ENCODE measurements at regions not wholly inside any gene's neighbourhood (a gene's known extent, or its start where the extent isn't known, plus 50 kb on each side); places are given as distances from the start of the nearest gene placed in this dataset.
"Not testable (repeated sequence)": the region's sequence is repeated elsewhere in the genome, so short reads cannot be mapped to it uniquely, and the experiment has no call there.

DNA sequence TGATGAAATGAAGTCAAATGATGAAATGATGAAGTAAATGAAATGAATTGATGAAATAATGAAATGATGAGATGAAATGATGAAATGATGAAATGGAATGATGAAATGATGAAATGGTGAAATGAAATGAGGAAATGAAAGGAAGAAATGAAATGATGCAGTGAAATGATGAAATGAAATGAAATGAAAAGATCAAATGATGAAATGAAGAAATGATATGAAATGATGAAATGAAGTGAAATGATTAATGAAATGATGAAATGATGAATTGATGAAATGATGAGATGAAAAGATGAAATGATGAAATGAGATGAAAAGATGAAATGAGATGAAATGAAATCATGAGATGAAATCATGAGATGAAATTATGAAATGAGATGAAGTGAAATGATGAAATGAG is 139.2 kb upstream of the ERV3-1 start:
- not testable (repeated sequence) for DNase-seq

DNA sequence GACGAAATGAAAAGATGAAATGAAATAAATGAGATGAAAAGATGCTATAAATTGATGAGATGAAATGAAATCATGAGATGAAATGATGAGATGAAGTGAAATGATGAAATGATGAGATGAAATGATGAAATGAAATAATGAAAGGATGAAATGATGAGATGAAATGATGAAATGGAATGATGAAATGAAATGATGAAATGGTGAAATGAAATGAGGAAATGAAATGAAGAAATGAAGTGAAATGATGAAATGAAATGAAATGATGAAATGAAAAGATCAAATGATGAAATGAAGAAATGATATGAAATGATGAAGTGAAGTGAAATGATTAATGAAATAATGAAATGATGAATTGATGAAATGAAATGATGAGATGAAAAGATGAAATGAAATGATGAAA is 138.5 kb upstream of the ERV3-1 start:
- not testable (repeated sequence) for DNase-seq

DNA sequence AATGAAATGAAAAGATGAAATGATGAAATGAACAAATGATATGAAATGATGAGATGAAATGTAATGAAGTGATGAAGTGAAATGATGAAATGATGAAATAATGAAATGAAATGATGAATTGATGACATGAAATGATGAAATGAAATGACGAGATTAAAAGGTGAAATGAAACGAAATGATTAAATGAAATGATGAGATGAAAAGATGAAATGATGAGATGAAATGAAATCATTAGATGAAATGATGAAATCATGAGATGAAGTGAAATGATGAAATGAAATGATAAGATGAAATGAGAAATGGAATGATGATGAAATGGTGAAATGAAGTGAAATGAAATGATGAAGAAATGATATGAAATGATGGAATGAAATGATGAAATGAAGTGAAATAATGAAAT is 138.1 kb upstream of the ERV3-1 start:
- DNase-seq, result not testable (repeated sequence)

DNA sequence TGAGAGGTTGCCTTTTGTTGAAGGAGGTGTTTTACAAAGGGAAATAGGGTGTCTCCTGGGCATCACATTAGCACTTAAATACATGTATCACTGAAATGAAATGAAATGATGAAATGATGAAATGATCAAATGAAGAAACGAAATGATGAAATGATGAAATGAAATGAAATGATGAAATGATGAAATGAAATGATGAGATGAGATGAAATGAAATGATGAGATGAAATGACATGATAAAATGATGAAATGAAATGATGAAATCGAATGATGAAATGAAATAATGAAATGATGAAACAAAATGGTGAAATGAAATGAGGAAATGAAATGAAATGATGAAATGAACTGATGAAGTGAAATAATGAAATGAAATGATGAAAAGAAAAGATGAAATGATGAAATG is 137.6 kb upstream of the ERV3-1 start:
- not testable (repeated sequence) for DNase-seq

DNA sequence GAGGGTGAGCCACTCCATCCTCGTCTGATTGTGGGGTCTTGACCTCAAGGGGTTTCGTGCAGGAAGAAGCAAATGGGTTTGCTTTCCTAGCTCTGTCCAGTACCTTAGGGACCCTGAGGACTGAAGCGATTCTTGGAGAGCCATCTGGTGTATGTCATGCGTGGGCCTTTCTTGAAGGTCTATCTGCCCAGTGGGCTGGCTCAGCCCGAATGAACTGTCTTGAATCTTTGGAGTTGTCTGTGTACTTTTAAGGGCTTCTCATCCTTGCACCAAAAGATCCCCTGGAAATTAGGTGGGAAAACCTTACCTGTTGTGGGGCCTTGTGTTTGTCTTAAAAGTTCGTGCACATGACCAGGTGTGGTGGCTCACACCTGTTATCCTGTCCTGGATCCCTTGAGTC is 135.4 kb upstream of the ERV3-1 start:
- DNase-seq, result not testable (repeated sequence)

DNA sequence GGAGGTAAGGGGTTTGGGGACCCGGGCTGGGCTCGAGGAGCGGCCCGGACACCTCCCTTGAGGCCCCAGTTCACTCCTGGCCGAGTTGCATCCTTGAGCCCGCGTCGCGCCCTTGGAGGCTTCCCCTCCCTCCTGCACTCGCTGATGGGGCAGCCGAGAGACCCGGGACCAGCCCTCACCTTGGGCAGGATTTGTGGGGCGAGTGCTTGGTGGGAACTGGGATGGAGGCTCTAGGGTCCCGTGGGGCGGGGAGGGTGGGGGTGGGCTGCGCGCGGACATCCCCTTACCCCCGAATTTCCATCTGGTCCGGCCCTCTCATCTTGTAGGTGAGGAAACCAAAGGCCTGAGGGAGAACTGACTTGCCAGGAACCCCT is 134.9 kb upstream of the ERV3-1 start:
- DNase-seq, result not testable (repeated sequence)

DNA sequence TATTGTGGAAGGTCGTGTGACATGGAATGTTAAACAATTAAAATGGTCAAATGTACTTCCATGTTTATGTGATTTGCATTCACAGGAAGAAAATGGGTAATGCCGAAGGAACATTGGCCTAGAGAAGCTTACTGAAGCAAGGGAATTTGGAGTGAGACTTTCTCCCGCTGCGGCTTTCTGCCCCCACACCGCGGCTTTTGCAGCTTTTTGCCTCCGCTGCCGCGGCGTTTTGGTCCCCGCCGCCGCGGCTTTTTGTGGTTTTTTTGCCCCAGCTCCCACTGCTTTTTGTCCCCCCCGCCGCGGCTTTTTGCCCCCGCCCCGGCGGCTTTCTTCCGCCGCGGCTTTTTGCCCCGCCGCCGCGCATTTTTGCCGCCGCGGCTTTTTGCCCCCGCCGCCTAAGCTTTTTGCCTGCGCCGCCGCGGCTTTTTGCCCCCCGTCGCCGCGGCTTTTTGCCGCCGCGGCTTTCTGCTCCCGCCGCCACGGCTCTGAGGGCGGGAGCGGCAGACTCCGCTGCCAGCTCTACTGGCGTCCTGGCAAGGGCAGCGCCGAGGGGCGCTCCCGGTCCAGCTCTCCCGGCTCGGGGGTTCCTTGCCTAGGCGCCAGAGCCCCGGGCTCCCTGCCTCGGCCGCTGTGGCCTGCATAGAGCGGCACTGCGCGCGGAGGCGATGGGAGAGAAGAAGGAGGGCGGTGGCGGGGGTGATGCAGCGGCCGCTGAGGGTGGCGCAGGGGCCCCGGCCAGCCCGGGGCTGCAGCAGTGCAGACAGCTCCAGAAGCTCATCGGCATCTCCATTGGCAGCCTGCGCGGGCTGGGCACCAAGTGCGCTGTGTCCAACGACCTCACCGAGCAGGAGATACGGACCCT is 134.3 kb upstream of the ERV3-1 start:
- DNase-seq, result peak; percentile 0

DNA sequence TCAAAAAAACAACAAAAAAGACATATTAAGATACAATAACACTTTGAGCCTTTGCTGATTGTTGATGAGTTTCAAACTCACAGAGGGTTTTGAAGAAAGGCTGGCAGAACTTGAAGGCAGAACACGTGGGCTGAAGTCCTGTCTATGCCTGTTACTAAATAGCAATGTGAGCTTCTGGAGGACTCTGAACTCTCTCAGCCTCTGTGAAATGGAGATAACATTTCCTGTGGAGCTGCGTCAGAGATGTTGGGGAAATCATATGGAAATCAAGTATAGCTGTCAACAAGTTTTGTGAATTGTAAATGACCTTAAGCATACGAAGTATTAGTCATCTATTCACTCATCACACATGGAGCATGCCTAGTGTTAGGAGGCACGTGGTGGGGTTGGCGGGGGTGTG is 130.4 kb upstream of the ERV3-1 start:
- not testable (repeated sequence) for DNase-seq

DNA sequence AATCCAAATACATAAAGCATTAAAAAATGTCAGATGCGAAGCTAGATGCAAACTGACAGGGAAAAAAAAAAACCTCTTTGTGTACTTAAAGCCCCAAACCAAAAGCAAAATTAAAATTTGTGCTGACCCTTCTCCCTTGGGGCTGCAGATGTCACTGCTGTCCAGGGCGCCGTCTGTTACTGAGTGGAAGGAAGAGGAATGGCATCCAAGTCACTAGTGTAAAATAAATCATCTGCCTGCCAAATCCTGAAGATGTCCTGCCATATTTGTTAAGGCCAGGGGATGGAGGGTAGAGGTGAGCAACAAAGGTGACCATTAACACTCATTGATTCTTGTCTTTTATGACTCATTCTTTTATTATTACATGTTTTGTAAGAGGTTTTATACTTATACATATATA is 126.6 kb upstream of the ERV3-1 start:
- not testable (repeated sequence) for DNase-seq

DNA sequence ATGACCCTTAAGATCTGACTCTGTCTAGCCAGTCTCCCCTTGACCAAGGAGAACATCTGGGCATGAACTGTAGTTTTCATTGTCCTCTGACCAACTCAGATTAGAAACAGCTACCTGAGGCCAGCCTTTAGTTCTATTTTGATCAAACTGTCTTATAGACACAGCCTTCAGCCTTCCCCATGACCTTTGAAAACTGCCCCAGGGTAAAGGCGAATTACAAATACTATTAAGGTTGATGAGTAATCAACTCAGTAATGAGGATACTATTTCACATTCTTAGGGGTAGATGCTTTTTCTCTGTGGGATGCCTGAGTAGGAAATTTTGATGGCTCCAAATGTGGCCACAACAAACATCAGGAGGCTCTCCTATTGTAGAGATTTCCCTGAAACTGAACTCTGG is 125.8 kb upstream of the ERV3-1 start:
- DNase-seq, result not testable (repeated sequence)

DNA sequence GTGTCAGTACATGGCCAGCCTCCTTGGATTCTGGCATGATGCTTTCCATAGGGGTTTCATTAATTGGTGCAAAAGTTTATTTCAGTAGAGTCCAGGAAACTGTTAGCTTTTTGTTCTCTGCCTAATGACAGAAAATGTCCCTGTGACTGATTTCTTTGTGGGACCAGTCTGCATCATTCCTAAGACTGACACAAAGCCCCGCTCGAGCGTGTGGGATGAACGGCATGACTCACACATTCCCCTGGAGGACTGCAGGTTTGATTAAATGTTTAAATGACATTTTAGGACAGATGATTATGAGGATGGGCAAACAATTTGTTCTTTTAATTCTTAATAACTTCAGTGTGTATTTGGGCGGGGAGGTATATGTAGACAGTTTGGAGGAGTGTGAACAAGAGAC is 120.9 kb upstream of the ERV3-1 start:
- not testable (repeated sequence) for DNase-seq

DNA sequence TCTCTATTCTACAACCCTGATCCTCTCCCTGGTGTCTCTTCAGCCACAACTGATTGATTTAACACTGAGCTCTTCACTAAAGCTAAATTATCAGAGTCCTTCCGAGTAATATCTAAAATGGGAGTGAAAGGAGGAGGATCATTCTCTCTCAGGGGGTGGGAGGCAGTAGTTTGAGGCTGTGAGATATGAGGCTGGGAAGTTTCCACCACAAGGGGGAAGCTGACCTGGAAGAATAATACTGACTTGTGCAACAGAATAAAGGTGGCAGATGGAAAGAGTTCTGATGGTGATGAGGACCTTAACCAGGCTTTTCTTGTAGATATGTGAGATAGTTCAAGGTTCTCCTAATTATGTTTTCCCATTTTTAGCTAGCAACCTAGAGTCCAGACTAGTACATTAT is 118.1 kb upstream of the ERV3-1 start:
- DNase-seq, result not testable (repeated sequence)

DNA sequence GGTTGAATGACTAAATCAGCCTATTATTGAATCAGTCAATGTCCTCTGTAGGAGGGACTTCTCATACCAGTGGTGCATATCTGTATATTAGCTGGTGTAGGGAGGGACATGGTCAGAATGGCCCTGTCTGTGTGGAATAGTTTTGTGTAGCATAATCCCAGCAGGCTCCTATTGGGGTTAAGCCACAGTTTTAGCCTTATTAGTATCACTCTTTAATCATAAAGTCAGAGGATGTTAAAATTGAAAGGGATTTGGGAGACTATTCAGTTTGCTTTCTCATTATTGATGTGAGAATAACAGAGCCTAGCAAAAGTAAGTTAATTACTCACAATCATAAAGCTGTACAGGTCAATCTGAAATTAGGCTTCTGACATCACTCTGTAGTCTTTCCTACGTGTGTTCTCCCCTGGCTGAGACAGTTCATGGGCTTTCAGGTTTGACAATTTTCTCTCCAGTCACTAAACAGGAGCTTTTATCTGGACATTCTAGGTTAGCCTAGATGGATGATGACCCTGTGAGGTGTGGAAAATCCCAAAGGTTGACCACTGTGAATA is 99.2 kb upstream of the ERV3-1 start:
- DNase-seq, result not testable (repeated sequence)

DNA sequence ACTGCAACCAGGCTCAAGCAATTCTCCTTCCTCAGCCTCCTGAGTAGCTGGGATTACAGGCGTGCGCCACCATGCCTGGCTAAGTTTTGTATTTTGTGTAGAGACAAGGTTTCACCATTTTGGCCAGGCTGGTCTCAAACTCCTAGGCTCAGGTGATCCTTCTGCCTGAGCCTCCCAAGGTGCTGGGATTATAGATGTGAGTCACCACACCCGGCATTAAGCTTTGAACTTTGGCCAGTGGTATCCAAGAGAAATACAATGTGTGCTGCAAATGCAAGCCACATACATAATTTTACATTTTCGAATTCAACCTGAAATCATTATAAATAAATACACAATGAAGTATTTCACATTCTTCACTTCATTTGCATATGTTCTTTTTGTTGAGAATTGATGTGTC is 94.0 kb upstream of the ERV3-1 start:
- not testable (repeated sequence) for DNase-seq

DNA sequence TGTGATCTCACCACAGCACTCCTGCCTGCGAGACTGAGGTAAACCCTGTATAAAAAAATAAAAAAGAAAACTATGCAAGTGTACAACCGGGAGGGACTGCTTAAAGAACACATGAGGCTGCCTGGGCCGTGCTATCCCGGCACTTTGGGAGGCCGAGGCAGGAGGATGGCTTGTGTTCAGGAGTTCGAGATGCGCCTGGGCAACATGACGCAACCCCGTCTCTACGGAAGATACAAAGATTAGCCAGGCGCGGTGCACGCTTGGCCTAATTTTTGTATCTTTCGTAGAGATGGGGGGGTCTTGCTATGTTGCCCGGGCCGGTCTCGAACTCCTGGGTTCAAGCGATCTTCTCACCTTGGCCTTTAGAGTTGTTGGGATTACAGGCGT is 75.2 kb upstream of the ERV3-1 start:
- not testable (repeated sequence) for DNase-seq

DNA sequence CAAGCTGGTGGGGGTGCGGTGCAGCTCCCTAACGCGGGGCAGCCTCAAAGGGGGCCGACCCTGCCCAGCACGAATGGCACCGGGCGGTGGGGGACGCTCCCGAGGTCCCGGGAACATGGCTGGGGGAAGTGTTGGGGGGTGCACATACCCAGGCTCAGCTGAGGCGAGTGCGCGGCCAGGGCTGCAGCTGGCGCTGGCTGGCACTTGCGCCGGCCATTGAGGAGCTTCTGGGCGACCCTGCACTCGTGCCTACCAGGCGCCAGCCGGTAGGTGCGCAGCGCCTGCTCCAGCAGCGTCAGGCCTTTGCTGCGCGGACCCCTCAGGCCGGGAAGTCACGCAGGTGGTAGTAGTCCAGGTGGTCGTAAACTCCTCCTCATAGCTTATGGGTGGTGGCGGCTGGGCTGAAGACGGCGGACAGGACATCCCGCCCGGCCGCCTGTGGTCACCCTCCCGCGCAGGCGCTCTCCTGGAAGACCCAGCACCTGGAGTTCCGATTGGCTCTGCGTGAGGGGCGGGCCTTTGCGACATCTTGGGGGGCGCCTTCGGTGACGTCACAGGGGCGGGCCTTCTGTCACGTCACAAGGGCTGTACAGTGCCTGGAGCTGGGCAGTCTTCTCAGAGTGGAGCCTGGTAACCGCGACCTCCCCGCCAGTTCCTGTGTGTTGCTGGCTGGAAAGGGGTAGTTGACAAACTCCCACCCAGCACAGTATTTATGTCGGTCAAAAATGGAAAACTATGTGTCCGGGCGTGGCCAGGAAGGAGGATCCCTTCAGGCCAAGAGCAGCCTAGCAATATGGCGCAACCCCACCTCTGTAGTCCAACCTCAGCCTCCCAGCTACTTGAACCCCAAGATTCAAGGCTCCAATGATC is 74.5 kb upstream of the ERV3-1 start:
- DNase-seq, result peak; percentile 81

DNA sequence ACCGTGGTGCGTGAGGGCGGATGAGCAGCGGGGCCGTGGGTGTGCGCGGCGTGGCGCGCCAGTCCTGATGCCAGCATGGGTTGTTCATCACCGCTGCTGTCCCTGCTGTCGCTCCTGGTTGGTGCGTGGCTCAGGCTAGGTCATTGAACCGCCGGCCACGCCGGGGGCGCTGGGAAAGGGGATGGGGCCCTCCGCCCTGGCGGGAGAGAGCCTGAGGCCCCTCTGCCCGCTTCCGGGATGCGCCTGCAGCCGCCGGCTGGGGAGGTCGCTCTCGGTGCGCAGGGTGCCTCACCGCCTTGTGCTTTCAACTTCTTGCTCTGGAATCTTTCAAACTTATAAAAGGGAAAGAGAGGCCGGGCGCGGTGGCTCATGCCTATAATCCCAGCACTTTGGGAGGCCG is 68.5 kb upstream of the ERV3-1 start:
- DNase-seq, result not testable (repeated sequence)

DNA sequence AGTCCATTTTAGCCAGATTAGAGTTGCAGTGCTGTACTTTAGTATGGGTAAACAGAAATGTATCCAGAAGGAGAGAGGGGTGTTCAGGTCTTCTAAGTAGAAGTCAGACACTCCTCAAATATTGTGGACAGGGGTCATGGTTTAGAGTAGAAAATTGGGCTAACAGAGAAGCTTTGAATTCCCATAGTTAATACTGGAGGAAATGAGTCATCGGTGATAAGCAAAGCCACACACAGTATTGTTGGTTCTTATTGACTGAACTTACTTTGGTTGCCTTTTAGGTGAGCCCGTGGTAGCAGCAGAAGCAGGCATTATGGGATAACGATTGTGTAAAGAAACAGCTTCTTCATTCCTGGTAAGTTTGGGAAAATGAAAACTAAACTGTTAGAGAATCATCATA is 66.7 kb upstream of the ERV3-1 start:
- DNase-seq, result not testable (repeated sequence)

DNA sequence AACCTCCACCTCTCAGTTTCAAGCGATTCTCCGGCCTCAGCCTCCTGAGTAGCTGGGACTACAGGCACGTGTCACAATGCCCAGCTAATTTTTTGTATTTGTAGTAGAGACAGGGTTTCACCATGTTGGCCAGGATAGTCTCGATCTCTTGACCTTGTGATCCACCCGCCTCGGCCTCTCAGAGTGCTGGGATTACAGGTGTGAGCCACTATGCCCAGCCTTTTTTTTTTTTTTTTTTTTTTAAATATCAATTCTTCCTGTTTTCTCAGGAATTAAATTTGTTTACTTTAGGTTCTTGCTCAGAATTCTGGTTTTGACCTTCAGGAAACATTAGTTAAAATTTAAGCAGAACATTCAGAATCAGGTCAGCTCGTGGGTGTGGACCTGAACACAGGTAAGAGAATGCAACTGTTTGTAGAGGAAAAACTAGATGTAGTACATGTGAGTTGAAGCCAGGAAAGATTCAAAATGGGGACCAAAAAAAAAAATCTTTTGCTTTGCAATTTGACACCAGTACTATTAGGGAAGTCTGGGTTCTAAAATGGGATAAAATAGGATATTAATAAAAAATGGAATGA is 65.5 kb upstream of the ERV3-1 start:
- not testable (repeated sequence) for DNase-seq

DNA sequence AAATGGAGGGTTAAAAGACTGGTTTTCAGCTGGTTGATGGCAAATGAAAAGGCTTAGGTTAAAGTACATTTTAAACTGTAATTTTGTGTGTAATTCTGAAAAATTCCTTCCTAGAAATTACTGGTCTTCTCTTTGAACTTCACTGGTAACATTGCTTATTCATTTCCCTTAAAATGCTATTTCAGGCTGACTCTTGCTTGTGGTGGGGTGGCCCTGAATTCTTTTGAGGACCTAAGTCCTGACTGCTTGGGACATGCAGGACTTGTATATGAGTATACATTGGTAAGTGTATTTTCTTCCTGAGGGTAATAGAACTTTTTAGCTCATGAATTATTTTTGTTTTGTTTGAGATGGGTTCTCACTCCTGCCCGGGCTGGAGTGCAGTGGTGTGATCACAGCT is 63.0 kb upstream of the ERV3-1 start:
- not testable (repeated sequence) for DNase-seq

DNA sequence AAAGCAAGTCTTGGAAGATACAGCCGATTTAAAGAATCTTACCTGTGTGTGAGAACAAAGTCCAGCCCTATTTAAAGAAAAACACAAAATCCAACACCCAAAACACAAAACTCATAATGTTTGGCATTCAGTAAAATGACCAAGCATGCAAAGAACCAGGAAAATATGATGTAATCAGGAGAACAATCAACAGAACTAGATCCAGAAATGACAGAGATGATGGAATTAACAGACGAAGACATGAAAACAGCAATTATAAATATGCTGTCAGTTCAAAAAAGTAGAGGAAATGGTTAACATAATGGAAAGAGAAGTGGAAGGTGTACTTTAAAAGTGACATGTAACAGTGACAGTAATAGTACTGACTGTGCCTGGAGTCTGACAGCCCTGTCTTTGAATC is 56.1 kb upstream of the ERV3-1 start:
- DNase-seq, result not testable (repeated sequence)

DNA sequence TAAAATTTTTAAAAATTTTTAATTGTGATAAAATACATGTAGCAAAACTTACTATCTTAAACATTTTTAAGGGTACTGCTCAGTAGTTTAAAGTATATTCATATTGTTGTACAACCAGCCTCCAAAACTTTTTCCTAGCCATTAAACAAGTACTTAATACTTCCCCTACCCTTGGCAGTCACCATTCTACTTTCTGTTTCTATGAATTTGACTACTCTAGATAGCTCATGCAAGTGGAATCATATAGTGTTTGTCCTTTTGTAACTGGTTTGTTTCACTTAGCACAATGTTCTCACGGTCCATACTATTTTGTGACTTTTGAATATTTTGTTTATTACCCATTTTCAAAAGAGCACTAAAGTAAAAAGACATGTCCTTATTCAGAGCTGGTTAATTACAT is 52.8 kb upstream of the ERV3-1 start:
- DNase-seq, result not testable (repeated sequence)
